ENCODE measurements at regions not wholly inside any gene's neighbourhood (a gene's known extent, or its start where the extent isn't known, plus 50 kb on each side); places are given as distances from the start of the nearest gene placed in this dataset.

- Mint-ChIP-seq H3K9me3 (peaks cover 4% of the 10 kb centered on the region in 2 donors), H3K27ac (no peak overlapping the region), H3K36me3 (no peaks in the 10 kb centered on the region)
- no peak for DNase-seq (ENCODE audit: low spot score in 2 of 2)
- no peak for ATAC-seq
These were observed 274.9 kb upstream of the LRRTM4 start for GRCh38 chr2:77797088-77797487.

- Mint-ChIP-seq H3K36me3 (no peaks in the 10 kb centered on the region), H3K27ac (no peak overlapping the region), H3K9me3 (peaks cover 12 to 14% of the 10 kb centered on the region in 2 donors)
- DNase-seq (ENCODE audit: low spot score in 2 of 2): no peak
- no peak for ATAC-seq
These were observed 278.2 kb upstream of the LRRTM4 start for GRCh38 chr2:77800410-77800809.

- Mint-ChIP-seq H3K9me3 (peaks cover 39 to 43% of the 10 kb centered on the region in 2 donors), H3K36me3 (peaks cover 0 to 9% of the 10 kb centered on the region in 2 donors), H3K27ac (no peak overlapping the region)
- ATAC-seq (no peak), DNase-seq (ENCODE audit: low spot score in 2 of 2) (no peak)
These were observed 285.5 kb upstream of the LRRTM4 start for GRCh38 chr2:77807531-77808215.

GRCh38 chr2:77808599-77808998 is 286.4 kb upstream of the LRRTM4 start:
- H3K36me3 Mint-ChIP-seq: peaks cover 0 to 9% of the 10 kb centered on the region in 2 donors
- no peak for ATAC-seq
- peaks cover 42 to 43% of the 10 kb centered on the region in 2 donors for H3K9me3 Mint-ChIP-seq
- H3K27ac Mint-ChIP-seq: no peak overlapping the region
- no peak for DNase-seq (ENCODE audit: low spot score in 2 of 2)

- no peak for ATAC-seq
- Mint-ChIP-seq H3K36me3 (peaks cover 0 to 9% of the 10 kb centered on the region in 2 donors), H3K27ac (no peak overlapping the region), H3K9me3 (peaks cover 29 to 32% of the 10 kb centered on the region in 2 donors)
- DNase-seq (ENCODE audit: low spot score in 2 of 2): no peak
These were observed 291.4 kb upstream of the LRRTM4 start for GRCh38 chr2:77813599-77813998.

GRCh38 chr2:77816618-77817017 is 294.4 kb upstream of the LRRTM4 start:
- Mint-ChIP-seq H3K9me3 (peaks cover 30 to 41% of the 10 kb centered on the region in 2 donors), H3K36me3 (peaks cover 0 to 9% of the 10 kb centered on the region in 2 donors), H3K27ac (no peak overlapping the region)
- ATAC-seq: no peak
- no peak for DNase-seq (ENCODE audit: low spot score in 2 of 2)

GRCh38 chr2:77818186-77818585 is 296.0 kb upstream of the LRRTM4 start:
- ATAC-seq (no peak), DNase-seq (ENCODE audit: low spot score in 2 of 2) (no peak)
- Mint-ChIP-seq H3K36me3 (peaks cover 0 to 9% of the 10 kb centered on the region in 2 donors), H3K9me3 (peaks cover 25 to 38% of the 10 kb centered on the region in 2 donors), H3K27ac (no peak overlapping the region)

GRCh38 chr2:77823028-77823427 is 300.9 kb upstream of the LRRTM4 start:
- ATAC-seq (no peak), DNase-seq (ENCODE audit: low spot score in 2 of 2) (no peak)
- H3K36me3 Mint-ChIP-seq: peaks cover 0 to 11% of the 10 kb centered on the region in 2 donors
- peaks cover 41 to 44% of the 10 kb centered on the region in 2 donors for H3K9me3 Mint-ChIP-seq
- H3K27ac Mint-ChIP-seq: no peak overlapping the region

GRCh38 chr2:77831060-77831459 is 308.9 kb upstream of the LRRTM4 start:
- DNase-seq (ENCODE audit: low spot score in 2 of 2): no peak
- Mint-ChIP-seq H3K27ac (no peak overlapping the region), H3K9me3 (peaks cover 44 to 50% of the 10 kb centered on the region in 2 donors), H3K36me3 (peaks cover 0 to 25% of the 10 kb centered on the region in 2 donors)
- ATAC-seq: no peak

GRCh38 chr2:77831471-77831870 is 309.3 kb upstream of the LRRTM4 start:
- DNase-seq (ENCODE audit: low spot score in 2 of 2) (no peak), ATAC-seq (no peak)
- Mint-ChIP-seq H3K36me3 (peaks cover 0 to 25% of the 10 kb centered on the region in 2 donors), H3K27ac (no peak overlapping the region), H3K9me3 (peaks cover 42 to 52% of the 10 kb centered on the region in 2 donors)

GRCh38 chr2:77831898-77832297 is 309.7 kb upstream of the LRRTM4 start:
- no peak overlapping the region for H3K27ac Mint-ChIP-seq
- ATAC-seq: no peak

GRCh38 chr2:77834360-77835002 is 312.3 kb upstream of the LRRTM4 start:
- DNase-seq (ENCODE audit: low spot score in 2 of 2) (no peak), ATAC-seq (no peak)
- H3K9me3 Mint-ChIP-seq: peaks cover 28 to 42% of the 10 kb centered on the region in 2 donors
- no peak overlapping the region for H3K27ac Mint-ChIP-seq
- peaks cover 0 to 25% of the 10 kb centered on the region in 2 donors for H3K36me3 Mint-ChIP-seq

More at GRCh38 chr2:77831898-77832297, 309.7 kb upstream of the LRRTM4 start:
- Mint-ChIP-seq H3K9me3 (peaks cover 38 to 49% of the 10 kb centered on the region in 2 donors), H3K36me3 (peaks cover 0 to 25% of the 10 kb centered on the region in 2 donors)
- no peak for DNase-seq (ENCODE audit: low spot score in 2 of 2)

GRCh38 chr2:77838441-77838840 is 316.3 kb upstream of the LRRTM4 start:
- peaks cover 0 to 20% of the 10 kb centered on the region in 2 donors for H3K36me3 Mint-ChIP-seq
- no peak overlapping the region for H3K27ac Mint-ChIP-seq
- ATAC-seq (no peak), DNase-seq (ENCODE audit: low spot score in 2 of 2) (no peak)
- H3K9me3 Mint-ChIP-seq: peaks cover 27 to 37% of the 10 kb centered on the region in 2 donors

- H3K9me3 Mint-ChIP-seq: peaks cover 27 to 35% of the 10 kb centered on the region in 2 donors
These were observed 316.9 kb upstream of the LRRTM4 start for GRCh38 chr2:77839102-77839501.

GRCh38 chr2:77862120-77862519 is 339.9 kb upstream of the LRRTM4 start:
- H3K27ac Mint-ChIP-seq: no peak overlapping the region
- H3K36me3 Mint-ChIP-seq: no peaks in the 10 kb centered on the region
- ATAC-seq (no peak), DNase-seq (ENCODE audit: low spot score in 2 of 2) (no peak)
- H3K9me3 Mint-ChIP-seq: peaks cover 11 to 13% of the 10 kb centered on the region in 2 donors

More at GRCh38 chr2:77839102-77839501, 316.9 kb upstream of the LRRTM4 start:
- ATAC-seq (no peak), DNase-seq (ENCODE audit: low spot score in 2 of 2) (no peak)
- Mint-ChIP-seq H3K27ac (no peak overlapping the region), H3K36me3 (peaks cover 0 to 20% of the 10 kb centered on the region in 2 donors)

GRCh38 chr2:77864426-77864825 is 342.2 kb upstream of the LRRTM4 start:
- ATAC-seq: no peak
- peaks cover 9 to 11% of the 10 kb centered on the region in 2 donors for H3K9me3 Mint-ChIP-seq
- DNase-seq (ENCODE audit: low spot score in 2 of 2): no peak
- no peak overlapping the region for H3K27ac Mint-ChIP-seq
- H3K36me3 Mint-ChIP-seq: no peaks in the 10 kb centered on the region

- DNase-seq (ENCODE audit: low spot score in 2 of 2): no peak
- ATAC-seq: no peak
- no peak overlapping the region for H3K27ac Mint-ChIP-seq
- H3K36me3 Mint-ChIP-seq: peaks cover 0 to under 1% of the 10 kb centered on the region in 2 donors
- H3K9me3 Mint-ChIP-seq: peaks cover 7 to 8% of the 10 kb centered on the region in 2 donors
These were observed 344.5 kb upstream of the LRRTM4 start for GRCh38 chr2:77866661-77867060.
